Right atrium auricular region (tissue), 2 donors: ENCODE measurements at regions not wholly inside any gene's neighbourhood (a gene's known extent, or its start where the extent isn't known, plus 50 kb on each side); places are given as distances from the start of the nearest gene placed in this dataset.

ENCODE experiments used
- DNase-seq: peaks from one replicate; pipeline ENCODE4 v3.0.0-alpha.2; 2019; ENCODE audit warnings: low spot score
- H3K27ac ChIP-seq, 2 donors: fragments of 200-600 bp; sonication (generic); 1 replicate in 1 of 2; 2 replicates in 1 of 2; pipeline ENCODE4 v1.5.1; 2016 to 2019
- H3K27me3 ChIP-seq, 2 donors: fragments of 200-600 bp; sonication (generic); one replicate each; pipeline versions ENCODE4 v1.5.1 to v1.6.0; 2017 to 2019
- H3K36me3 ChIP-seq: fragments of 200-600 bp; sonication (generic); one replicate; pipeline ENCODE4 v1.5.1; 2016
- H3K4me1 ChIP-seq, 2 donors: fragments of 200-600 bp; sonication (generic); one replicate each; pipeline versions ENCODE4 v1.5.1 to v1.6.0; 2017 to 2019
- H3K4me3 ChIP-seq, 2 donors: fragments of 200-600 bp; sonication (generic); 1 replicate in 1 of 2; 2 replicates in 1 of 2; pipeline ENCODE4 v1.5.1; 2017 to 2019; ENCODE audit warnings: mild to moderate bottlenecking in 1 of 2, moderate library complexity in 1 of 2
- H3K9me3 ChIP-seq, 2 donors: fragments of 200-600 bp; sonication (generic); one replicate each; pipeline ENCODE4 v1.5.1; 2019
- TF ChIP-seq, protein P1 (sequence below), 2 donors: fragments of 200-600 bp; sonication (generic); IDR thresholded peaks; one replicate each; pipeline ENCODE4 v1.5.1; 2019; ENCODE audit warnings: antibody characterized with exemption in 2 of 2

DNA sequence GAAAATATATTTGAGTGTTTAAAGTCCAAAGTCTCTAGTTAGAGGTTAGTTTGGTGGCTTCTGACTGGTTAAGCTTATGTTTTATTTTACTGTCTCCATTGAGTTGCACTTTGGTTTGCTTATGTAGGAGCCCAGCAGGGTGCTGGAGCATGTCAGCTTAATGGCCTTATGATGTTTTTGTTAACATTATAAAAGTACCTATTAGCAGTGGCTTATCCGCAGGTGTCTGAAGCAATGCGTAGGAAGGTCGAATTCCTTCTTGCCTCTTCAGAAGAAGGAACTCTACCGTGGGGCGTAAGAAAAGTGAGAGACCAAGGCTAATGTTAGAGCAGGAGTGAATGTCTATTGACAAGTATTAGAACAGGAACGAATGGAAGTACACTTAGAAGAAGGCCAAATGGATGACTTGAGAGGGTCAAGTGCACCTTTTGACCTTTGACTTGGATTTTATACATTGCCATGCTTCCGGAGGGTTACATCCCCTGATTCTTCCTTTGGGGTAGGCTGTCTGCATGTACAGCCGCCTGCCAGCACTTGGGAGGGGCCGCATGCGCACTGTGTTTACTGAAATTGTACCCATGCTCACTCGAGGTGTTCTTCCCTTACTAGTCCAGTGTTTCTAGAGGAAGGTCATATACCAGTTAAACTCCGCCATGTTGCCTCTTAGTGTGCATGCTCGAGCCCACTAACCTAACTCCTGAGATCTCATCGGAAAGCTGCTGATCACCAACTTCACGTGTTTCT, 793.9 kb upstream of the PCDH9 start:
- Histone ChIP-seq H3K9me3 (no peaks in the 10 kb centered on the region), H3K4me1 (no peaks in the 10 kb centered on the region), H3K36me3 (no peaks in the 10 kb centered on the region), H3K27ac (no peak overlapping the region), H3K4me3 (no peak overlapping the region), H3K27me3 (no peaks in the 10 kb centered on the region)
- DNase-seq = no peak
- TF ChIP-seq, protein P1, sequence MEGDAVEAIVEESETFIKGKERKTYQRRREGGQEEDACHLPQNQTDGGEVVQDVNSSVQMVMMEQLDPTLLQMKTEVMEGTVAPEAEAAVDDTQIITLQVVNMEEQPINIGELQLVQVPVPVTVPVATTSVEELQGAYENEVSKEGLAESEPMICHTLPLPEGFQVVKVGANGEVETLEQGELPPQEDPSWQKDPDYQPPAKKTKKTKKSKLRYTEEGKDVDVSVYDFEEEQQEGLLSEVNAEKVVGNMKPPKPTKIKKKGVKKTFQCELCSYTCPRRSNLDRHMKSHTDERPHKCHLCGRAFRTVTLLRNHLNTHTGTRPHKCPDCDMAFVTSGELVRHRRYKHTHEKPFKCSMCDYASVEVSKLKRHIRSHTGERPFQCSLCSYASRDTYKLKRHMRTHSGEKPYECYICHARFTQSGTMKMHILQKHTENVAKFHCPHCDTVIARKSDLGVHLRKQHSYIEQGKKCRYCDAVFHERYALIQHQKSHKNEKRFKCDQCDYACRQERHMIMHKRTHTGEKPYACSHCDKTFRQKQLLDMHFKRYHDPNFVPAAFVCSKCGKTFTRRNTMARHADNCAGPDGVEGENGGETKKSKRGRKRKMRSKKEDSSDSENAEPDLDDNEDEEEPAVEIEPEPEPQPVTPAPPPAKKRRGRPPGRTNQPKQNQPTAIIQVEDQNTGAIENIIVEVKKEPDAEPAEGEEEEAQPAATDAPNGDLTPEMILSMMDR (IDR thresholded peaks at IDR 0.05) = no peak

GRCh38 chr13:68019901-68020300, 789.8 kb upstream of the PCDH9 start:
- DNase-seq = no peak
- TF ChIP-seq, protein P1 (IDR thresholded peaks at IDR 0.05) = no peak
- Histone ChIP-seq H3K36me3 (no peaks in the 10 kb centered on the region), H3K27ac (no peak overlapping the region), H3K4me1 (no peaks in the 10 kb centered on the region), H3K9me3 (no peaks in the 10 kb centered on the region), H3K4me3 (no peak overlapping the region), H3K27me3 (no peaks in the 10 kb centered on the region)

DNA sequence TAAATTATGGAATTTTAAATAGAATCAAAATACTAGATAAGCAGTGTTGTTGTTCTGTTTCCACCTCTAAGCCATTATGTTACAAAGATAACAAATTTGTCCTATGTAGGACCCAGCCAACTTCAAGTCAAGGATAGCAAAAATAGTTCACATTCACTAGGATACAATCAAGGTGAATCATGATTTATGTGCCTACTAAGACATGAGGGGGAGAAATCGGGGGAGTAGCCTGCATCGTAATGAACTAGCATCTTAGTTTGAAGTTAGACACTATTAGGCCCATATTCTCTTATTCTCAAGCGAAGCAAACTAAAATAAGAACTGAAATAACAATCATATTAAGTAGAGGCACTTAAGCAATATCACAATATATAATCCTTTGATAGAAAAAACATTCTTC, 779.4 kb upstream of the PCDH9 start:
- Histone ChIP-seq H3K27me3 (no peaks in the 10 kb centered on the region), H3K4me1 (no peaks in the 10 kb centered on the region), H3K27ac (no peak overlapping the region), H3K4me3 (no peak overlapping the region), H3K36me3 (no peaks in the 10 kb centered on the region), H3K9me3 (no peaks in the 10 kb centered on the region)
- TF ChIP-seq, protein P1 (IDR thresholded peaks at IDR 0.05) = no peak
- DNase-seq = no peak

- Histone ChIP-seq H3K9me3 (no peaks in the 10 kb centered on the region), H3K4me3 (no peak overlapping the region), H3K36me3 (no peaks in the 10 kb centered on the region), H3K27me3 (no peaks in the 10 kb centered on the region), H3K4me1 (no peaks in the 10 kb centered on the region), H3K27ac (no peak overlapping the region)
- TF ChIP-seq, protein P1 (IDR thresholded peaks at IDR 0.05) = no peak
- no peak for DNase-seq
Observed at GRCh38 chr13:68007576-68007975, 777.4 kb upstream of the PCDH9 start.

DNA sequence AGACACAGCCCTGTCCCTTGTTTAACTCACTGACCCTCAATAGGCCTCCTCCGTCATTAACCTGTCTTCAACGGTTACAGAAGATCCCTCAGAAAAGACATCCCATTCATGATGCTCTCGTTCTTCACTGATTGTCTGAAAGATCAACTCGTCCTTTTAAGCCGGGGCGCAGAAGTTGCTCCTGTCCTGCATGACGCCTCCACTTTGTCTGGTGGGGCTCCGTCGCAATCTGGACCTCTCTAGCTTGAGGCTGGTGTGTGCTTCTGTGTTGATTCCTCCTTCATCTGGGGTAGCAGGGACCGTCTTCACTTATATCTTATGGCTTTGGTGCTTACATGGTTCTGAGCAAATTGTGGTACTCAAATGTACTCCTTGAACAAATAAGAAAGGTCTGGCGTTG, 766.0 kb upstream of the PCDH9 start:
- Histone ChIP-seq H3K27ac (no peak overlapping the region), H3K27me3 (no peaks in the 10 kb centered on the region)
- TF ChIP-seq, protein P1 (IDR thresholded peaks at IDR 0.05) = no peak

DNA sequence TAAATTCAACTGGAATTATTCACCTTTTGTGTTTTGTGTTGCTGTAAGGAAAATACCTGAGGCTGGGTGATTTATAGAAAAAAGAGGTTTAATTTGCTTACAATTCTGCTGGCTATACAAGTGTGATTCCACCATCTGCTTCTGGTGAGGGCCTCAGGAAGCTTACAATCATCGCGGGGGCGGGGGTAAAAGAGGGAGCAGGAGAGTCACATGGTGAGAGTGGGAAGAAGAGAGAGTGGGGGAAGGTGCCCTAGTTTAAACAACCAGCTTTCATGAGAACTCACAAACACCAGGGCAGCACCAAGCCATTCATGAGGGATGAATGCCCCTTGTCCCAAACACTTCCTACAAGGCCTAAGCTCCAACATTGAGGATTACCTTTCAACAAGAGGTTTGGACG, 760.7 kb upstream of the PCDH9 start:
- H3K27ac ChIP-seq = no peak overlapping the region
- H3K4me1 ChIP-seq = no peaks in the 10 kb centered on the region
- H3K9me3 ChIP-seq = no peaks in the 10 kb centered on the region
- H3K36me3 ChIP-seq = no peaks in the 10 kb centered on the region
- H3K4me3 ChIP-seq = no peak overlapping the region
- TF ChIP-seq, protein P1 (IDR thresholded peaks at IDR 0.05) = no peak
- H3K27me3 ChIP-seq = no peaks in the 10 kb centered on the region
- no peak for DNase-seq

More for the DNA sequence above, 766.0 kb upstream of the PCDH9 start:
- H3K36me3 ChIP-seq = no peaks in the 10 kb centered on the region
- H3K9me3 ChIP-seq = no peaks in the 10 kb centered on the region
- DNase-seq = no peak
- H3K4me1 ChIP-seq = no peaks in the 10 kb centered on the region
- H3K4me3 ChIP-seq = no peak overlapping the region
